ENCODE measurements at regions not wholly inside any gene's neighbourhood (a gene's known extent, or its start where the extent isn't known, plus 50 kb on each side); places are given as distances from the start of the nearest gene placed in this dataset.

GRCh38 chr16:26593700-26594099, 473.0 kb upstream of the C16orf82 start (continued):
- TF ChIP-seq, protein P1, sequence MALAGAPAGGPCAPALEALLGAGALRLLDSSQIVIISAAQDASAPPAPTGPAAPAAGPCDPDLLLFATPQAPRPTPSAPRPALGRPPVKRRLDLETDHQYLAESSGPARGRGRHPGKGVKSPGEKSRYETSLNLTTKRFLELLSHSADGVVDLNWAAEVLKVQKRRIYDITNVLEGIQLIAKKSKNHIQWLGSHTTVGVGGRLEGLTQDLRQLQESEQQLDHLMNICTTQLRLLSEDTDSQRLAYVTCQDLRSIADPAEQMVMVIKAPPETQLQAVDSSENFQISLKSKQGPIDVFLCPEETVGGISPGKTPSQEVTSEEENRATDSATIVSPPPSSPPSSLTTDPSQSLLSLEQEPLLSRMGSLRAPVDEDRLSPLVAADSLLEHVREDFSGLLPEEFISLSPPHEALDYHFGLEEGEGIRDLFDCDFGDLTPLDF (CRISPR knock-in tag; IDR thresholded peaks at IDR 0.05), result no peak
- TF ChIP-seq SMAD3 (CRISPR knock-in tag; IDR thresholded peaks at IDR 0.05; ENCODE audit: borderline replicate concordance), result no peak
- no peak for TF ChIP-seq CBFB (CRISPR knock-in tag; IDR thresholded peaks at IDR 0.05; ENCODE audit: low read depth)
- TF ChIP-seq SOX15 (CRISPR knock-in tag; IDR thresholded peaks at IDR 0.05), result no peak
- TF ChIP-seq ZNF263 (CRISPR knock-in tag; IDR thresholded peaks at IDR 0.05; ENCODE audit: low read depth), result no peak

GRCh38 chr16:26594666-26595065, 472.1 kb upstream of the C16orf82 start:
- no peak for ATAC-seq
- DNase-seq (ENCODE audit: low spot score), result no peak
- no peaks in the 10 kb centered on the region for H3K27me3 Mint-ChIP-seq (ENCODE audit: low read depth)
- H3K4me3 Mint-ChIP-seq, result no peak overlapping the region
- POLR2A ChIA-PET, result no interaction called here
- no peak overlapping the region for H3K27ac Mint-ChIP-seq
- TF ChIP-seq NR2C2 (CRISPR knock-in tag; IDR thresholded peaks at IDR 0.05), result no peak
- no peak for TF ChIP-seq ZBTB43 (CRISPR knock-in tag; IDR thresholded peaks at IDR 0.05)
- TF ChIP-seq ZNF281 (CRISPR knock-in tag; IDR thresholded peaks at IDR 0.05), result no peak
- TF ChIP-seq, protein P2, sequence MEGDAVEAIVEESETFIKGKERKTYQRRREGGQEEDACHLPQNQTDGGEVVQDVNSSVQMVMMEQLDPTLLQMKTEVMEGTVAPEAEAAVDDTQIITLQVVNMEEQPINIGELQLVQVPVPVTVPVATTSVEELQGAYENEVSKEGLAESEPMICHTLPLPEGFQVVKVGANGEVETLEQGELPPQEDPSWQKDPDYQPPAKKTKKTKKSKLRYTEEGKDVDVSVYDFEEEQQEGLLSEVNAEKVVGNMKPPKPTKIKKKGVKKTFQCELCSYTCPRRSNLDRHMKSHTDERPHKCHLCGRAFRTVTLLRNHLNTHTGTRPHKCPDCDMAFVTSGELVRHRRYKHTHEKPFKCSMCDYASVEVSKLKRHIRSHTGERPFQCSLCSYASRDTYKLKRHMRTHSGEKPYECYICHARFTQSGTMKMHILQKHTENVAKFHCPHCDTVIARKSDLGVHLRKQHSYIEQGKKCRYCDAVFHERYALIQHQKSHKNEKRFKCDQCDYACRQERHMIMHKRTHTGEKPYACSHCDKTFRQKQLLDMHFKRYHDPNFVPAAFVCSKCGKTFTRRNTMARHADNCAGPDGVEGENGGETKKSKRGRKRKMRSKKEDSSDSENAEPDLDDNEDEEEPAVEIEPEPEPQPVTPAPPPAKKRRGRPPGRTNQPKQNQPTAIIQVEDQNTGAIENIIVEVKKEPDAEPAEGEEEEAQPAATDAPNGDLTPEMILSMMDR (IDR thresholded peaks at IDR 0.05), result no peak
- TF ChIP-seq NR3C1 (CRISPR knock-in tag; conservative IDR thresholded peaks at IDR 0.05; ENCODE audit: low read depth), result no peak
- no peak for TF ChIP-seq FOXJ3 (CRISPR knock-in tag; IDR thresholded peaks at IDR 0.05; ENCODE audit: borderline replicate concordance)
- TF ChIP-seq, protein P3, sequence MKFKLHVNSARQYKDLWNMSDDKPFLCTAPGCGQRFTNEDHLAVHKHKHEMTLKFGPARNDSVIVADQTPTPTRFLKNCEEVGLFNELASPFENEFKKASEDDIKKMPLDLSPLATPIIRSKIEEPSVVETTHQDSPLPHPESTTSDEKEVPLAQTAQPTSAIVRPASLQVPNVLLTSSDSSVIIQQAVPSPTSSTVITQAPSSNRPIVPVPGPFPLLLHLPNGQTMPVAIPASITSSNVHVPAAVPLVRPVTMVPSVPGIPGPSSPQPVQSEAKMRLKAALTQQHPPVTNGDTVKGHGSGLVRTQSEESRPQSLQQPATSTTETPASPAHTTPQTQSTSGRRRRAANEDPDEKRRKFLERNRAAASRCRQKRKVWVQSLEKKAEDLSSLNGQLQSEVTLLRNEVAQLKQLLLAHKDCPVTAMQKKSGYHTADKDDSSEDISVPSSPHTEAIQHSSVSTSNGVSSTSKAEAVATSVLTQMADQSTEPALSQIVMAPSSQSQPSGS (CRISPR knock-in tag; IDR thresholded peaks at IDR 0.05; ENCODE audit: borderline replicate concordance, low read depth), result no peak
- TF ChIP-seq FOXK1 (CRISPR knock-in tag; IDR thresholded peaks at IDR 0.05), result no peak
- no peak for TF ChIP-seq GTF2I (CRISPR knock-in tag; conservative IDR thresholded peaks at IDR 0.05)
- no peak for TF ChIP-seq CDX4 (CRISPR knock-in tag; IDR thresholded peaks at IDR 0.05; ENCODE audit: borderline replicate concordance)
- no peaks in the 10 kb centered on the region for H3K36me3 Mint-ChIP-seq
- peaks cover 3% of the 10 kb centered on the region; the same call in 1 of the 2 replicates for H3K9me3 Mint-ChIP-seq
- H3K4me1 Mint-ChIP-seq, result peaks cover 26% of the 10 kb centered on the region
- CTCF ChIA-PET, result interaction anchor here (0.8 to 1.2 kb wide), 2 partner anchors 515 to 904 kb away, joined by 3 read pairs; no protein-coding TSS in a partner anchor
